ENCODE measurements at regions not wholly inside any gene's neighbourhood (a gene's known extent, or its start where the extent isn't known, plus 50 kb on each side); places are given as distances from the start of the nearest gene placed in this dataset.

GRCh38 chr7:144987686-144988085 is 151.8 kb upstream of the TPK1 start:
- Histone ChIP-seq H4K20me1 (ENCODE audit: control insufficient read depth, insufficient read depth) (no peaks in the 10 kb centered on the region), H3K27ac (ENCODE audit: control insufficient read depth, insufficient read depth) (no peak overlapping the region), H2AFZ (ENCODE audit: control insufficient read depth, low read depth, low read length) (no peak overlapping the region), H3K27me3 (replicated peaks in 1 of 2; ENCODE audit: control insufficient read depth in 2 of 2, insufficient read depth in 2 of 2, low read length in 1 of 2) (no peaks in the 10 kb centered on the region), H3K9me3 (replicated peaks; ENCODE audit: control insufficient read depth, insufficient read depth, low read length) (no peaks in the 10 kb centered on the region), H3K4me1 (ENCODE audit: control insufficient read depth, insufficient read depth, low read length) (no peaks in the 10 kb centered on the region), H3K4me2 (ENCODE audit: control insufficient read depth, insufficient read depth) (no peak overlapping the region), H3K79me2 (ENCODE audit: control insufficient read depth, insufficient read depth, low read length) (no peaks in the 10 kb centered on the region), H3K4me3 (no peak overlapping the region), H3K36me3 (ENCODE audit: control insufficient read depth in 2 of 2, insufficient read depth in 2 of 2, low read length in 1 of 2) (no peaks in the 10 kb centered on the region), H3K9ac (ENCODE audit: control insufficient read depth, insufficient read depth, low read length) (no peak overlapping the region)
- in situ Hi-C loops (cut with MboI) (no loop called here), intact Hi-C loops (cut with micrococcal nuclease; ENCODE audit: unreplicated experiment) (no loop called here)
- ATAC-seq (no peak), FAIRE-seq (no peak), DNase-seq (ENCODE audit: low read depth, low spot score) (no peak)
- POLR2A ChIA-PET: no interaction called here
- RAD21 ChIA-PET (ENCODE audit: unreplicated experiment): no interaction called here
- SMC1A ChIA-PET (ENCODE audit: uncharacterized antibody, unreplicated experiment): no interaction called here
- no TSS peak for BruUV-seq (replicated peaks)
- CTCF ChIA-PET: interaction anchor here (0.7 to 1.1 kb wide), 2 partner anchors 9 to 249 kb away, joined by 3 read pairs; no protein-coding TSS in a partner anchor
- 25% methylated on average over 1 of the region's 1 CpG for WGBS (ENCODE audit: insufficient coverage, insufficient replicate concordance, low lambda C conversion rate, missing lambda C conversion rate)
- TF ChIP-seq CBX5 (IDR thresholded peaks at IDR 0.05; ENCODE audit: low read depth) (no peak), GATAD2B (conservative IDR thresholded peaks at IDR 0.05; ENCODE audit: low read depth) (no peak)

GRCh38 chr7:144982133-144982532 is 146.3 kb upstream of the TPK1 start:
- DNase-seq (ENCODE audit: low read depth, low spot score) (no peak), FAIRE-seq (no peak), ATAC-seq (no peak)
- ChIA-PET RAD21 (ENCODE audit: unreplicated experiment) (no interaction called here), POLR2A (no interaction called here), CTCF (no interaction called here), SMC1A (ENCODE audit: uncharacterized antibody, unreplicated experiment) (no interaction called here)
- 0% methylated on average over 1 of the region's 1 CpG for WGBS (ENCODE audit: insufficient coverage, insufficient replicate concordance, low lambda C conversion rate, missing lambda C conversion rate)
- Histone ChIP-seq H3K4me3 (no peak overlapping the region), H2AFZ (ENCODE audit: control insufficient read depth, low read depth, low read length) (no peak overlapping the region), H4K20me1 (ENCODE audit: control insufficient read depth, insufficient read depth) (no peaks in the 10 kb centered on the region), H3K79me2 (ENCODE audit: control insufficient read depth, insufficient read depth, low read length) (no peaks in the 10 kb centered on the region), H3K9ac (ENCODE audit: control insufficient read depth, insufficient read depth, low read length) (no peak overlapping the region), H3K9me3 (replicated peaks; ENCODE audit: control insufficient read depth, insufficient read depth, low read length) (no peaks in the 10 kb centered on the region), H3K27ac (ENCODE audit: control insufficient read depth, insufficient read depth) (no peak overlapping the region), H3K36me3 (ENCODE audit: control insufficient read depth in 2 of 2, insufficient read depth in 2 of 2, low read length in 1 of 2) (no peaks in the 10 kb centered on the region), H3K4me1 (ENCODE audit: control insufficient read depth, insufficient read depth, low read length) (no peaks in the 10 kb centered on the region), H3K4me2 (ENCODE audit: control insufficient read depth, insufficient read depth) (no peak overlapping the region), H3K27me3 (replicated peaks in 1 of 2; ENCODE audit: control insufficient read depth in 2 of 2, insufficient read depth in 2 of 2, low read length in 1 of 2) (no peaks in the 10 kb centered on the region)
- intact Hi-C loops (cut with micrococcal nuclease; ENCODE audit: unreplicated experiment): no loop called here
- in situ Hi-C loops (cut with MboI): no loop called here
- BruUV-seq (replicated peaks): no TSS peak
- TF ChIP-seq SREBF1 (IDR thresholded peaks at IDR 0.05; ENCODE audit: low read length) (no peak), ZBED1 (IDR thresholded peaks at IDR 0.05; ENCODE audit: borderline replicate concordance) (no peak), ZNF274 (IDR thresholded peaks at IDR 0.05; ENCODE audit: insufficient read depth, insufficient read length) (no peak), CBX3 (IDR thresholded peaks at IDR 0.05; ENCODE audit: borderline replicate concordance, low read depth) (no peak), FOXK2 (IDR thresholded peaks at IDR 0.05) (no peak), TCF7 (IDR thresholded peaks at IDR 0.05; ENCODE audit: borderline replicate concordance) (no peak), IKZF1 (conservative IDR thresholded peaks at IDR 0.05) (no peak), MXI1 (IDR thresholded peaks at IDR 0.05; ENCODE audit: low read depth, low read length) (no peak), PBX3 (IDR thresholded peaks at IDR 0.05; ENCODE audit: insufficient replicate concordance, low read depth, low read length) (no peak), E2F8 (IDR thresholded peaks at IDR 0.05; ENCODE audit: low read depth, partially characterized antibody) (no peak), SREBF2 (IDR thresholded peaks at IDR 0.05; ENCODE audit: low read length) (no peak), WRNIP1 (IDR thresholded peaks at IDR 0.05; ENCODE audit: borderline replicate concordance, low read depth, low read length) (no peak), CREM (IDR thresholded peaks at IDR 0.05; ENCODE audit: low read depth) (no peak), TCF3 (IDR thresholded peaks at IDR 0.05; ENCODE audit: borderline replicate concordance, insufficient read depth, low read depth, low read length) (no peak)
